Left kidney (tissue), 1 donor: ENCODE measurements at regions not wholly inside any gene's neighbourhood (a gene's known extent, or its start where the extent isn't known, plus 50 kb on each side); places are given as distances from the start of the nearest gene placed in this dataset.
"Not testable (repeated sequence)": the region's sequence is repeated elsewhere in the genome, so short reads cannot be mapped to it uniquely, and the experiment has no call there.

Experiments
- DNase-seq: peaks from one replicate; pipeline ENCODE4 v3.0.0-alpha.2; 2013

DNA sequence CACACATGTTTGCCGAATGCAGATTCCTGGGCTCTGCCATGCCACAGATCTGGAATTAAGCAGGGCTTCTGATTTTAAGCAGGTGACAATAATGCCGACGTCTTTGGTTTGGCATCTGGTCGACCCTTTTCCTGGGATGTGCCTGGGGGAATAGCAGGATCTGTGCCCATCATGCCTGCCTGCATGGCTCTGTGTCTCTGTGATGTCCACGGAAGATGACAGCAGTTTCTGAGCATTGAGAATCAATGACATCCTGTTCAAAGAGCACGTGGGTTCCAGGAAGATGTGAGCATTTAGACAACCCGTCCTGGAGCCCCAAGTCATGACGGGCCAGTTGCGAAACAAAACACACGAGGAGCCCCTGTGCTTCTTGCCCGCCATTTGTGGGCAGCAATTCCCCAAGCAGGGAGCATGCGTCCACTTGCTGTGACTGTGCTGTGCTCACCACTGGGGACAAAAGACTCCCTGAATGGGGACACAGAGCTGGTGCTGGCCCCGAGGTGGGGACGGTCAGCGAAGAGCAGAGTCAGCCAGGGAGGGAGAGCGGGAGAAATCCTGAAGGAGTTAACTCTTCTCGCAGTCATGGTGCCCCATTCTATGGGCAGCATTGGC is 110.1 kb downstream of the ERMARD start:
- no peak for DNase-seq

DNA sequence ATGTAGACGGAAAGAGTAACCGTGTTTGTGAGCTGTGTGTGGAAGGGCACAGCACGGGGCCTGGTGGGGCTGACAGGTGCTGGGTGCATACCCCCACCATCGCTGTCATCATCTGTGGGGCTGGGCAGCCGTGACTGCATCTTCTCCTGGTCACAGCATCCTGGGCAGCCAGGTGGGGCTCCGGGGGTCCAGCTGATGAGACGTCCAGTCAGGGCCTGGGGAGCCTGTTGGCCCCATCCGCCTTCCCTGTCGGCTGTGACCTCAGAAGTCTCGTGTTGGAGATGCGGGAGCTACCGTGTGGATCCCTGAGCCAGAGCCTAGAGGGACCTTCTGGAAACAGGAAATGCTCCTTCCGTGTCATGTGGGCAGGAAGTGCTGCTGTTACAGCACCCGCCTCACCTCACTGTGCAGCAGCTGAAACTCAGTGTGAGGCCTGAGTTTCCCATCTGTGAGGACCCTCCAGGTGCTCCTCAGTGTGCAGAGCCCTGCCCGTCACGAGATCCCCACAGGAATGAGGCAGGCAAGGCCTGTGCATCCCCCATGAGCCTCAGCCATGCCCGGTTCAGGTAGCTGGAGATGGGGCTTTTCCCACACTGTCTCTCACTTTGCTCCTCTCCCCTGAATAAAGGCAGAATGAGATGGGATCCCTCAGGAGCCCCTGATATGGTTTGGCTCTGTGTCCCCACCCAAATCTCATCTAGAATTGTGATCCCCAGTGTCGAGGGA is 108.7 kb downstream of the ERMARD start:
- DNase-seq, result no peak

DNA sequence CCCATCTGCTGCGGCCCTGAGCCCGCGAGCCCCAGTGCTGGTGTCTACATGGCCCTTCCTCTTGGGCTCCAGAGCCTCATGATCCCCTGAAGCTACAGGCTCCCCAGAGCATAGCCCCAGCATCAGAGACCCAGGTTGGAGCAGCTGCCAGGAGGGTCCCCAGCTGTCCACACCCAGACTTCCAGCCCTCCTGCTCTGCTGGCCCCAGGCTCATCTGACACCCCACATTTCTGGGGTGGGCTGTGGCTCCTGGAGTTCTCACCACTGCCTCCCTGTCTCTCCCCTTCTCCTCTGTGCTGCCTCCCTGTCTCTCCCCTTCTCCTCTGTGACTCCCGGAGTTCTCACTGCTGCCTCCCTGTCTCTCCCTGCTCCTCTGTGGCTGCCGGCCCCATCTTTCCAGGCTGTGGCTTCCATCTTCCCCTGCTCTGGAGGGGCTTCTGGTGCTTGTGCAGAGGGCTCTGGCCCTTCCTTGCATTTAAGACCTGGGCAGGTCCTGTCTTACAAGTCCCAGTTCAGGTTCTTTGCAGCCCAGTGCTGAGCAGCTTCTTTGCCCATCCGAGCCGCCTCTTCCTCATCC is 108.1 kb downstream of the ERMARD start:
- DNase-seq, result no peak

DNA sequence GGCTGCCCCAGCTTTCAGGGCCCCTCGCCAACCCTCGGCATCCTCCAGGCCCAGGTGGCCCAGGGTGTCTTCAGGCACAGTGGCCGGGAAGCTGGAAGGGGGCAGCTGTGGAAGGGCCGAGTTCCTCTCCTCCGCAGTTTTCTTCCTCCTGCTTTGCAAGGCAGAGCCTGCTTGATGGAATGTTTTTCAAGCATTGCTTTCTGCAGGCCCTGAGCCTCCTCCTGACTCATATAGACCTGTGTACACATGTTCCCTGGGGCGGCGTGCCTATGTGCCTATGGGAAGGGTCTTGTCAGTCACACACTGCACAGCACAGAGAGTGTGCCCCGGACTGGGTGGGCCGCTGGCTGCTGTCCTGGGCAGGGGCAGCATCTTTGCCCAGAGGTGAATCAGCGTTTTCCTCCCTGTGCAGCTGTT is 107.5 kb downstream of the ERMARD start:
- no peak for DNase-seq

DNA sequence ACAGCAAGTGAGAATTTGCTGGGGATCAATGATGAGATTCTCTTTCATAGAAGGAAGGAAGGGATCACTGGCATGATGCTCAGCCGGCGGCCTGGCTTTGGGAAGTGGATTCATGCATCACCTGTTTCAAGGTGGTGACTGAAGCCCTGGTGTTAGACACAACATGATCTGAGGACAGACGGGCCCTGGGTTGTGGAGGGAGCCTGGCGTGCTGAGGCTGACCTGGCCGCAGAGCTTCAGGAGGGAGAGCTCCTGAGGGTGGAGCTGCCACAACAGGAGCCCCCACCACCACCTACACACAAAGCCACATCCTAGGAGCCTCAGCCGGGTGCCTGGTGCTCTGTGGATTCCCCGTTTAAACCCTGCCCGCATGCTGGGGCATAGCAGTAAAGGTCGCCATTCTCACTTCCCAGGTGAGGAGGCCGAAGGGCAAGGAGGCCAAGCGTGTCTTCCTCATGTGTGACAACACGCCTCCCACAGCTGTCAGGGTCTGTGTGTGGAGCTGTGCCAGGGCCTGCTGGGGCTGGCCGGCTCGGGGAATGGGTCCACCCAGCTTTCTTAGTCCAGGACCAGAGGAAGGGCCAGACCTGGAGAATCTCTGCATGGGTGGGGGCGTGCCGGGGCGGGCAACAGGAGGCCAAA is 107.0 kb downstream of the ERMARD start:
- no peak for DNase-seq

DNA sequence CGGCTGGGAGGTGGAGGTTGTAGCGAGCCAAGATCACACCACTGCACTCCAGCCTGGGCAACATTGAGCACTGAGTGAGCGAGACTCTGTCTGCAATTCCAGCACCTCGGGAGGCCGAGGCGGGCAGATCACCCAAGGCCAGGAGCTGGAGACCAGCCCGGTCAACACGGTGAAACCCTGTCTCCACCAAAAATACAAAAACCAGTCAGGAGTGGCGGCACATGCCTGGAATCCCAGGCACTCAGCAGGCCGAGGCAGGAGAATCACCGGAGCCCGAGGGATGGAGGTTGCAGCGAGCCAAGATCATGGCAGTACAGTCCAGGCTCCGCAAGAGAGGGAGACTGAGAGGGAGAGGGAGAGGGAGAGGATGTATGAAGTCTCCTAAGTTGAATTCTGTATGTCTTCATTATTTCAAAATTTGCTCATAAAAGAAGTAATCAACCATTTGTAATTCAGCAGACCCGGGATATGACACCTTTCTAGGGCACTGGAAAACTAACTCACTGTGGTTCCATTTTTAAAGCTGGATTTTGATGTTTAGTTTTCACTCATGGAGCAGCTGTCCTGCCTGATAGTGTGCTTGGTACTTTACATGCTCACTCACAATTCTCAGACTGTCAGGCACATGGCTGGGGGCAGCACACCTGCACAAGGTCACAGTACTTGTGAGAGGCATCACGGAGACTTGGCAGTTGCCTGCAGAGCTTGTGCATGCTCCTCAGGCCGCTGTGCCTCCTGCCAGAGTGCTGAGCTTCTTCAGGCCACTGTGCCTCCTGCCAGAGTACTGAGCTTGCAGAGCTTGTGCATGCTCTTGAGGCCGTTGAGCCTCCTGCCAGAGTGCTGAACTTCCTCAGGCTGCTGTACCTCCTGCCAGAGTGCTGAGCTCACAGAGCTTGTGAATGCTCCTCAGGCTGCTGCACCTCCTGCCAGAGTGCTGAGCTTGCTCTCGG is 106.2 kb downstream of the ERMARD start:
- no peak for DNase-seq

DNA sequence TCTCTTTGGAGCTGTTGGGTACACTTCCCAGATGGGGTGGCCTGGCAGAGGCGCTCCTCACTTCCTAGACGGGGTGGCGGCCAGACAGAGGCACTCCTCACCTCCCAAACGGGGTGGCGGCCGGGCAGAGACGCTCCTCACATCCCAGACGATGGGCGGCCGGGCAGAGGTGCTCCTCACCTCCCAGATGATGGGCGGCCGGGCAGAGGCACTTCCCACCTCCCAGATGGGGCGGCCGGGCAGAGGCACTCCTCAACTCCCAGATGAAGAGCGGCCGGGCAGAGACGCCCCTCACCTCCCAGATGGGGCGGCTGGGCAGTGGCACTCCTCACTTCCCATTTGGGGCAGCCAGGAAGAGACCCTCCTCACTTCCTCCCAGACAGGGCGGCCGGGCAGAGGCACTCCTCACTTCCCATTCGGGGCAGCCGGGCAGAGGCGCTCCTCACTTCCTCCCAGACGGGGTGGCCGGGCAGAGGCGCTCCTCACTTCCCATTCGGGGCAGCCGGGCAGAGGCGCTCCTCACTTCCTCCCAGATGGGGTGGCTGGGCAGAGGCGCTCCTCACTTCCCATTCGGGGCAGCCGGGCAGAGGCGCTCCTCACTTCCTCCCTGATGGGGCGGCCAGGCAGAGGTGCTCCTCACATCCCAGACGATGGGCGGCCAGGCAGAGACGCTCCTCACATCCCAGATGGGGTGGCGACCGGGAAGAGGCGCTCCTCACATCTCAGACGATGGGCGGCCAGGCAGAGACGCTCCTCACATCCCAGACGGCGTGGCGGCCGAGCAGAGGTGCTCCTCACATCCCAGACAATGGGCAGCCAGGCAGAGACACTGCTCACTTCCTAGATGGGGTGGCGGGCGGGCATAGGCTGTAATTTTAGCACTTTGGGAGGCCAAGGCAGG is 105.3 kb downstream of the ERMARD start:
- not testable (repeated sequence) for DNase-seq

DNA sequence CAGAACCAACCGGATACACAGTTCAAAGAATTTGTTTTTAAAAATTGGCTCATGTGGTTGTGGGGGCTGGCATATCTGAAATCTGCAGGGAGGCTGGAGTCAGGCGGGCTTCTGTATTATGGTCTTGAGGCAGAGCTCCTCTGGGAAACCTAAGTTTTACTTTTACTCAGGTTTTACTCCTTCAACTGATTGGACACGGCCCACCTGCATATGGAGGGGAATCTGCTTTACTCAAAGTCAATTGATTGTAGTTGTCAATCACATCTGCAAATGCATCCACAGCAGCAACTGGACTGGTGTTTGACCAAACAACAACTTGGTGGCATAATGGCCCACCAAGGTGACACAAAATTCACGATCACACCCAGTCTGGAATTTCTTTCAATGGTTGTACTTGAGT is 103.4 kb downstream of the ERMARD start:
- no peak for DNase-seq

DNA sequence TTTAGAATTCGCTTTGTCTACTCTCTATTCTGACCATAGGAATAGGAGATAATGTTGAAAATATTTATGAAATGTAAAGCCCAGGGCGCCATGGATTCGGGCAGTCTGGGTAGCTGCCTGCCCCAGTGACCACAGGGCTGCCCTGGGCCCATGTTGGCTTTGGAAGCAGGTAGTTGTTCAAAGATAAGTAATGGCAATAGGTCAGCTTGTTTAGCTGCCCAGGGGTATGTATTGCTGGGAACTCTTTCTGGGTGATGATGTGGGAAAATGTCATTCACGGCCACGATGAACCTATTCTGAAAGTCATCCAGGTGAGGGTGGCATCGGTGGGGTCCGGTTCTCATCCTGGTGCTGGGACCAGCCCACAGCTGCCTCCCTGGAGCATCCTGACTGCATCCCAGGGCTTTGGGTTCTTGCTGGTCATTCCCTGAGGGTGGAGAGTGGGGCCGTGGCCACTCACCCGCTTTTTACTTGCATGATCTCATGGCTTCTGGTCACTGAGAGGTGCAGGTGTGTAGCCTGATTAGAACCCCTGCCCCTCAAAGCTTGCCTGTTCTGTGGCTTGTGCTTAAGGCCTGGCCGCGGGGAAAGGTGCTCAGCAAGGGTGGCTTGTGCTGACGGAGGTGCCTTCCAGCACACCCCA is 102.8 kb downstream of the ERMARD start:
- no peak for DNase-seq

DNA sequence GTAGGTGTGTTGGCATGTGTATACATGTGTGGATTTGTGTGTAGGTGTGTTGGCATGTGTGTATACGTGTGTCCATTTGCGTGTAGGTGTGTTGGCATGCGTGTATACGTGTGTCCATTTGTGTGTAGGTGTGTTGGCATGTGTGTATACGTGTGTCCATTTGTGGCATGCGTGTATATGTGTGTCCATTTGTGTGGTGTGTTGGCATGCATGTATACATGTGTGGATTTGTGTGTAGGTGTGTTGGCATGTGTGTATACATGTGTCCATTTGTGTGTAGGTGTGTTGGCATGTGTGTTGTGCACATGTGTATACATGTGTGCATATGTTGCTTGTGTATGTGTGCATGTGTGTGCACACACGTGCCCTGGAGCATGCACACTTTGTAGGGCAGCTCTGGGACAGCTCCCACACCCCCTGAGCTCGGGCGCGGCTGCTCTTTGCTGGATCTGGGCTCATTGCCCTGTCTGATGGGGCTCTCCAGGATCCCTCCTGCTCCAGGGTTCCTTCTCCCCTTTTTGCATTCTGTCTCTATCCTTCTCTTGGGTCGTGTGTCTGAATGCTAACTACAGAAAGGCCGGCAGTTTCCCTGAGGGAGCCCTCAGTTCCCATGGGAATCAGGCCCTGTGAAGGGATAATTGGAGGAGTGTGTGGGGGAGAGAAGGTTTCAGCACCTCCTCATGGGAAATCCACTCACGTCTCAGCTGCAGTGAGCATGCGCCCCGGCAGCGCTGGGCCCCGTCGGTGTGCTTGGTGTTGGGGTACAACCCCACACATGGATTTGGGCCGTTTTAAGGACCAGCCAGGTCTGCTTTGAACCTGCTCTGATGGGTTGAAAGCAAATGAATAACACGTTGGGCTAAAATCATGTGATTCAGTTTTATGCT is 102.0 kb downstream of the ERMARD start:
- no peak for DNase-seq

DNA sequence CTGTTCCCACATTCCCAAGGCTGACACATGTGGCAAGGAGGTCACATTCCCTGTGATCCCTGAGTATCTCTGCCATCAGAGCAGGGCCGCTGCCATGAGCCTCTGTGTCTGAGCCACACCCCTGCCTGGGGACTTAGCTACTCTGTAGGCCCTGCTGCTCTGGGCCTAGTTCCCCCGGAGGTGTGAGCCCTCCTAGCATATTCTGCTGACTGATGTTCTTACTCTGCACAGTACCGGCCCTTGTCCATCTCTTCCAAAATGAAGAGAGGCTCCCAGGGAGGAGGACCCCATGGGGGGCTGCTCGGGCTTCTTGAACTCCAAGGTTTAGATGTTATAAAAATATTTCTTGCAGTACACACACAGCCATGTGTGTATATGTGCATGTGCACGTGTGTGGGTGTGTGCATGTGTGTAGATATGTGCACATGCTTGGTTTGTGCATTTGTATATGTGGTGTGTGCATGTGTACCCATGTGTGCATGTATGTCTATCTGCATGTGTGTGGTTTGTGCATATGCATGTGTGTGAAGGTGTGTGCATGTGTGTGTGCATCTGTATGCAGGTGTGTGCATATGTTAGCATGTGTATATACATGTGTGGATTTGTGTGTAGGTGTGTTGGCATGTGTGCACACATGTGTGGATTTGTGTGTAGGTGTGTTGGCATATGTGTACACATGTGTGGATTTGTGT is 101.2 kb downstream of the ERMARD start:
- no peak for DNase-seq

DNA sequence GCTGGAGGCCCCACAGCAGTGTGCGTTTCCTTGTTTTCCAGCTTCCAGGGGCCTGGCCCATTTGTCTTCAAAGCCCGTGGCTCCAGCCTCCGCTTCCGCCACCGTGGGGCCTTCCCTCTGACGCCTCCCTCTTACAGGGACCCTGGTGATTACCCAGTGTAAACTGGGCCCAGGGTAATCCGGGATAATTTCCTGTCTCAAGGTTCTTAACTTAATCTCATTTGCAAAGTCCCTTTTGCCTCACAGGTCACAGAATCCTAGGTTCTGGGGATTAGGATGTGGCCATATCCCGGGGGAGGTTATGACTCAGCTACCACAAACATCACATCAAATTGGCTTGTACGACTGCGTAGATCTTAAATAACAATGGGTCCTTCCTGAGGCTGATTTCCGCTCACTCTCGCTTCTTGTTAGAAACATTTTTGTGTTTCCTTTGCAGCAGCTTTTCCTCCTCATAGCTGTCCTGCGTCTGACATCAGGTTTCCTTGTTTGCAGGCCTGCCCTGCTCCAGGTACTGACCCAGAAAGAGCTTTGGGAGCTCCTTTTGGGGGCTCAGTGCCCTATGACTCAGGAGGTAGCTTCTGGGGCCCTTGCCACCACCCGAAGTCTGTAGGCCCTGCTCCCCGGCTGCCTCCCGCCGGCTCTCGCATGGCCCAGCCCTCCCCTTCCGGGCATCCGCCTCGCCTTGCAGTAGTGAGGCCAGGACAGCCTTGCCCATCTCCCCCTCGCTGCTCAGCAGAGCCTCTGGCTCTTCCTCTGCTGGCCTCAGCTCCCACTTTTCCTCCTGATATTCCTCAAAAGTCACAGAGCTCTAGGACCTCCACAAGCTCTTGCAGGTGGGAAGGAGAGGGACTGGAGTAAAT is 100.5 kb downstream of the ERMARD start:
- no peak for DNase-seq

DNA sequence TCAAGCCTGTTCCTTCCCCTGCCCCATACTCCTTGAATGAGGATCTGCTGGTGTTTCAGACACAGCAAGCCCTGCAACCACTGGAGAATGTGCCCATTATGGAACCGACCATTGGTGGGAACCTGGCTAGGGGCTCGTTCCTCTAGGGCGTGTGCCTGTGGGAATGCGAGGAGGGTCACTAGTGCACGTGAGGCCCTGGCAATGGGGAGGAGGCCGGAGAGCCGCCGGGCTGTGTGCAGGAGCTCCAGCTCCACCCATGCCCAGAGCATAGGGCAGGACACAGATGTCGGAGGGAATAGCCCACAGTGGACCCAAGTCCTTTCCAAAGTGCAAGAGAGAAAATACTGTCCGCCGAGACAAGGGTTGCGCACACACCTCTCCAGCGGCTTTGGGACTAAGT is 99.3 kb downstream of the ERMARD start:
- DNase-seq, result no peak

DNA sequence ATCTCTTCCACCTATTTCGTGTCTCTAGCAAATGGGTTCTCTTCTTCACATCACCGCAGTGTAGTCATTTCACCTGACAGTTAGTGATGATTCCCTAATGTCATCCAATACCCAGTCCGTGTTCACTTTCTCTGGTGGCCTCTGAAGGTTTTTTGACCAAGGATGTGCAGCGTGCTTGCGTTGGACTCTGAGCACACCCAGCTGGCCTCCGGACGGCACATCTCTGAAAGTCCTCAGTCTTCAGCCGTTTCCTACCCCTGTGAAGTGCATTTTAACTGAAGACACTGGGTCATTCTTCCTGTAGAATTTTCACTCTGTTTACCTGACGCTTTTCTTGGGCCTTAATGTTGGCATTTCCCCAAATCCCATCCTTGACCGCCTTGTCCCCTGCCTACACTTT is 98.7 kb downstream of the ERMARD start:
- no peak for DNase-seq

DNA sequence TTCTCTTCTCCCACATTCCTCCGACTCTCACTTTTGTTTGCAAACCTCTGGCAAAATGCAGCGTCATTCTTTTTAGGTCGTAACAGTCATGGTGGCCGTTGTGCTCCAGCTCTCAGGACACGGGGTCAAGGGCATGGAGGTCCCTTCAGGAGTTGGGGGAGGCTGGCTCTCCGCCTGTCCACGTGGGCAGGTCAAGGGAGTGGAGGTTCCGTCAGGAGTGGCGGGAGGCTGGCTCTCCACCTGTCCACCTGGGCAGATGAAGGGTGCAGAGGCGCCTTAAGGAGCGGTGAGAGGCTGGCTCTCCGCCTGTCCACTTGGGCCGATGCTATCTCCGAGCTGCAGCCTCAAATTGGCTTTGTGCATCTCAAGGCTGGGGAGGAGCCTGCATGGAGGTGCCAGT is 98.0 kb downstream of the ERMARD start:
- no peak for DNase-seq

DNA sequence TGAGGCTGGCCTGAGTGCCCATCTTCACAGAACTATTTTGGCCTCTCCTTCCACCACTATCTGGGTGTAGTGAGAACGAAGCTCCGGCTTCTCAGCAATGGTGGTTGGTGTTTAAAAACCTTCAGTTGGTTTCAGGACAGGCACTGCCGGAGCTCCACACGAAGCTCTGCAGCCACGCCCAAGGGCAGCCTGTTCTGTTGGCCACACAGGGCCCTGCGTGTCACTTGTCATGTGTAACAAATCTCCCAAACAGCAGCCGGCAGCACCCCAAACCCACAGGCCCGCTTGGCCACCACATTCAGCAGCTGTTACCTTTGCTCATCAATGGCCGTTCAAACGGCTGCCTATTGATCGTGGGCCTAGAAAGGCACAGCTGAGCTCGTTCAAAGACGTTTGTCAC is 97.5 kb downstream of the ERMARD start:
- DNase-seq, result no peak

DNA sequence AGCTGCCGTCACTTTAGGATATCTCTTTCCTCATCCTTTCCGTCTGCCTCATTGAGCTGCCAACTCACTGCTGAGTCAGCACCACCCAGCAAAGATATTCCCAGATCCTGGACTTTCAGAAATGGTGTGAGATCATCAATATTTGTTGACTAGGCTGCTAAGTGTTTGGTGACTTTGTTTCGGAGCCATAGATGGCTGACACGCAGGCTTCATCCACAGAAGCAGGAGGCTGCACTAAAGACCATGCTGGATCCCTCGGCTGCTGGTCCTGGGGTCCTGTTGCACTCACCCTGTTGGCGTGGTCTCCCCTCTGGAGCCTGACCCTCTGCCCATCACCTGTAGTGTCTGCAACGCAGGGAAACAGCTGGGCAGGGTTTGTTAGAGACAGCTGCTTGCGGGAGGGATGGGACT is 96.5 kb downstream of the ERMARD start:
- no peak for DNase-seq
